ENCODE measurements at regions not wholly inside any gene's neighbourhood (a gene's known extent, or its start where the extent isn't known, plus 50 kb on each side); places are given as distances from the start of the nearest gene placed in this dataset.

GRCh38 chr3:21955406-21955805, 204.4 kb upstream of the ZNF385D start:
- H3K27ac ChIP-seq (ENCODE audit: extremely low read depth, low read depth, low read length), result no peak overlapping the region
- DNase-seq (ENCODE audit: extremely low read depth in 1 of 4, low spot score in 3 of 4), result no peak
- H3K9me1 ChIP-seq (ENCODE audit: control insufficient read depth, insufficient read depth, low read length), result no peaks in the 10 kb centered on the region
- in situ Hi-C loops (cut with MboI), result no loop called here
- H4K20me1 ChIP-seq (replicated peaks; ENCODE audit: control insufficient read depth, insufficient read depth, low read length), result no peaks in the 10 kb centered on the region
- no peaks in the 10 kb centered on the region for H3K36me3 ChIP-seq (ENCODE audit: control insufficient read depth, insufficient read depth, low read length)
- H3K4me3 ChIP-seq, result no peak overlapping the region
- H2AFZ ChIP-seq (ENCODE audit: low read depth, low read length), result no peak overlapping the region
- ChIA-PET CTCF (ENCODE audit: low intra/inter-chr PET ratio) (no interaction called here), POLR2A (no interaction called here)
- no peaks in the 10 kb centered on the region for H3K4me1 ChIP-seq (replicated peaks in 1 of 2; ENCODE audit: control insufficient read depth in 2 of 2, insufficient read depth in 2 of 2, low read length in 2 of 2)
- BruUV-seq (replicated peaks), result no TSS peak
- H3K79me2 ChIP-seq (ENCODE audit: control insufficient read depth, insufficient read depth, low read length), result no peaks in the 10 kb centered on the region
- ATAC-seq, result no peak
- TF ChIP-seq ZNF263 (CRISPR knock-in tag; IDR thresholded peaks at IDR 0.05; ENCODE audit: borderline replicate concordance) (no peak), NFATC3 (IDR thresholded peaks at IDR 0.05) (no peak), ZNF224 (CRISPR knock-in tag; IDR thresholded peaks at IDR 0.05) (no peak), ZNF347 (CRISPR knock-in tag; IDR thresholded peaks at IDR 0.05; ENCODE audit: low read depth) (no peak), HDAC2 (IDR thresholded peaks at IDR 0.05) (no peak), DACH1 (IDR thresholded peaks at IDR 0.05; ENCODE audit: partially characterized antibody) (no peak), MAFK (IDR thresholded peaks at IDR 0.05; ENCODE audit: low read length) (no peak), SMAD3 (CRISPR knock-in tag; conservative IDR thresholded peaks at IDR 0.05) (no peak), ZNF212 (CRISPR knock-in tag; IDR thresholded peaks at IDR 0.05) (no peak), TAL1 (IDR thresholded peaks at IDR 0.05) (no peak), MNT (conservative IDR thresholded peaks at IDR 0.05) (no peak), HDGF (IDR thresholded peaks at IDR 0.05) (no peak), RBBP5 (IDR thresholded peaks at IDR 0.05; ENCODE audit: borderline replicate concordance, insufficient read depth, low read length, poor library complexity, severe bottlenecking) (no peak), ELF4 (CRISPR knock-in tag; IDR thresholded peaks at IDR 0.05) (no peak)
- FAIRE-seq, result no peak
- no peak overlapping the region for H3K4me2 ChIP-seq (ENCODE audit: insufficient read depth, low read length)
- no peaks in the 10 kb centered on the region for H3K9me3 ChIP-seq (replicated peaks; ENCODE audit: control insufficient read depth, insufficient read depth, low read depth, low read length)
- no peaks in the 10 kb centered on the region for H3K27me3 ChIP-seq (ENCODE audit: control insufficient read depth in 2 of 2, insufficient read depth in 2 of 2, low read length in 2 of 2)
- intact Hi-C loops (cut with micrococcal nuclease), result no loop called here
- H3K9ac ChIP-seq (ENCODE audit: insufficient read depth in 1 of 2, low read depth in 2 of 2, low read length in 2 of 2), result no peak overlapping the region
- WGBS (ENCODE audit: insufficient coverage, low coverage, missing lambda C conversion rate), result 0% methylated on average over 2 of the region's 2 CpGs
